ENCODE measurements at regions not wholly inside any gene's neighbourhood (a gene's known extent, or its start where the extent isn't known, plus 50 kb on each side); places are given as distances from the start of the nearest gene placed in this dataset.

DNA sequence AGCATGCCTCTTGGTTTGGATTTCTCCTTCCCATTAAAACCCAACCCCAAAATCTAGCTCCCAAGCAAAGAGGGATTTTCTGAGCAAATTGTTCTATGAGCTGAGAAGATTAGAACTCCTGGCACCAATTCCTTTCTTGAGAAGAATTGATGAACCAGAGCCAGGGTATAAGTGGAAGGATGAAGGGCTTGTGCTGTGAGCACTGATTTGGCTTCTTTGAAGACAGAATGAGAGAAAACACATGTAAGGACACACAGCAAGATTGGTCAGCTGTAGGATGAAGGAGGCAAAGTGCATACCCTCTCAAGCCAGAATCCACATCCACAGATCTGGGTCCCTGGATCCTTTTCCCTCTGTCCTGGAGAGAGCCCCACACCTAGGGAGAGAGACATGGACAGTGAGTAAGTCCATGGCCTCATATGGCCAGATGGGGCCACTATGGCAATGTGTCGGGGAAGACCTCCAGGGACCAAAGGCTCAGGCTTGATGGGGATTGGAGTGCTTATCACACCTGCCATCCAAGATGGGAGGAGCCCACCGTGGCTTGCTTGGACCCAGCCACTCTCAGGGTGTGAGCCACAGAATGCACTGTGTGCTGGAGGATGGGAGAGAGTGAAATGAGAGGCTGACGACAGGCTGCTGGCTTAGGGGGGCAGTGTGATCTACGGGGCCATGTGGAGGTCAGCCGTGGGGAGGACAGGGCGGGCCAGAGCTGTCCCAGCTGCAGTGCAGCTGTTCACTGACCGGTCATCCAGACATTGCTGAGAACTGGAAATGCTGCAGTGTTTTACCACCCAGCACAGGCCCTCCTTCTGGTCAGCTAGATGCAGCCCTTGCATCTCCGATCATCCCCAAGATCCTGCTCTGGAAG is 339.8 kb downstream of the CYP26B1 start:
- DNase-seq, result no peak

DNA sequence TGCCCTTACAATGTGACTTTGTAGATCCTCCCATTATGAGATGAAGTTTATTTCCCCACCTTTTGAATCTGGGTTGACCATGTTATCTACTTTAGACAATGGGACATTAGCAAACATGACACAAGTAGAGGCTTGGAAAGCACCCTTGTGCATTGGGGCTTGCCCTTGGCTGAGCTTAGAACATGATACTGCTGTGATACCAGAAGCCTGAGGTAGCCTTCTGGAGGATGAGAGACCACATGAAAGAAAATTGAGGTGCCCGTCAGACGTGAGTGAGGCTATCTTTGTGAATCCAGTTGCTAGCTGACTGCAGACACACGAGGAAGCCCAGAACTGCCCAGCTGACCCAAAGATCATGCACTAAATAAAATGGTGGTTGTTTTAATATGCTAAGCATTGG is 341.2 kb downstream of the CYP26B1 start:
- no peak for DNase-seq

DNA sequence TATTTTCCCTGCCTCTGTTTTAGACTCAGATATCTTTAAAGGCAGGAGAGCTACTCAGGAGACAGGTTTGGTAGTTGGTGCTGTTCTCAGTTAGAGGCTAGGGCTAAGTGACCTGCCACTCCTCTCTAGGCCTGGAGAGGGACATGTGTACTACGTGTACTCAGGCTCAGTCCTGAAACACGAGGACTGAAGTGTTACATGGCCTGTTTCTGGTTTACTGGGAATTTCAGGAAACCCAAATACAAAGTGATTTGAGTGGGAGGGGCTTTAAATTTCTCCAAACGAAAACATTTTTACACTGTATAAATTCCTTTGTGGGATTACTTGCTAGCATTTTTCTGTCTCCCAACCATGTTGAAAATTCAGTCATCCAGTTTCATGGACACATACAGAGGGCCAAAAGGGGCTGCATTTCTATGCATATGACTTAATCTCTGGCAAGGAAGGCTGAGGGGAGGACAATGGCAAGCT is 343.3 kb downstream of the CYP26B1 start:
- no peak for DNase-seq

DNA sequence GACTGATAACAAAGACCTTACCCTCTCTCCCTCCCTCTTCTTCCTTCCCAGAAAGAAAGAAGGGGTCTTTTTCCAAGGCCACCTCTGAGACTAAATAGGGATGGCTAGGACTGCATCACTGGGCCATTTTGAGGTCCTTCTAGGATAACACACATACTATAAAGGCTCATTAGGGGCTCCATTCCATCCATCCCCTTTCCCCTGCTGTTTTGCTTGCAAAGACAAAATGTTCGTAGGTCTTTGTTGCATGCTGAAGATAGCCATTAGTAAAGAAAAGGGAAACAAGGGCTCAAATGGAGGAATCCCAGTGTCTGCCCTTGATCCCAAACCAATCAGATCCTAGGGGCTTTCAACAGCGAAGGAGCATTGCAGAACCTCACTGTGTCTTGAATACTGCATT is 344.3 kb downstream of the CYP26B1 start:
- DNase-seq, result no peak

DNA sequence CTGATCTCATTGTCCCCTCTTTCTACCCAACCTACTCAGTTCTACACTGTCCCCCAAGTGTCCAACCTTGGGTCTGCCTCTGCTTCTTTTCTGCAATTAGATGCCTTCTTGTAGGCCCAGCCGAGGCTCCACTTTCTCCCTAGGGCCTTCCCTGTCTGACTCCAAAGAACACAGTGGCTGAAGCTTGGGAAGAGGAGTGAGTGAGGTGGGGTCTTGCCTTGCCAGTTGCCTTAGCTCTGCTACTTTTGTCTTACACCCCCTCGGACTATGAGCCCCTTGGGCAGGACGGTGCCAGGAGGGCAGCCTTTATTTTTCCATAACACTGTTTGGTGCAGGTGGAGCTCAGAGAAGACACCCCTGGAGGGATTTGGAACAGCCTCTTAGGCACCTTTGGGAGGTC is 345.1 kb downstream of the CYP26B1 start:
- no peak for DNase-seq

DNA sequence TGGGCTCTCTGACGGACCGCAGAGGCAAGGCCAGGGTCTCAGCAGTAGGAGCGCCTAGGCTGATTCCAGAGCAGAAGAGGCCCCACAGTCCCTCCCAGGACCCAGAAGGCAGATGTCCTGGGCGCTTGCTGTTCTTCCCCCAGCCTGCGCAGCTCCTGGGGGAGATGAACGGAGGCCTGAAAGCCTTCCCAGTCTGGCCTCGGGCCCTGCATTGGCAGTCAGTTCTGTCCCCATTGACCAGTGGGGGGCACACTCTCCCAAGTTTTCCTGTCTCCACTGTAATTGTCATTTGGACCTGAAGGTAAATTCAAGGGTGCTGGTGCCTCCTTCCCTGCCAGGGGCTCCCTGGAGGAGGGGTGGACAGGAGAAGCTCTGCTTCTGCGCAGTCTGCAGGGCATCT is 345.7 kb downstream of the CYP26B1 start:
- no peak for DNase-seq

DNA sequence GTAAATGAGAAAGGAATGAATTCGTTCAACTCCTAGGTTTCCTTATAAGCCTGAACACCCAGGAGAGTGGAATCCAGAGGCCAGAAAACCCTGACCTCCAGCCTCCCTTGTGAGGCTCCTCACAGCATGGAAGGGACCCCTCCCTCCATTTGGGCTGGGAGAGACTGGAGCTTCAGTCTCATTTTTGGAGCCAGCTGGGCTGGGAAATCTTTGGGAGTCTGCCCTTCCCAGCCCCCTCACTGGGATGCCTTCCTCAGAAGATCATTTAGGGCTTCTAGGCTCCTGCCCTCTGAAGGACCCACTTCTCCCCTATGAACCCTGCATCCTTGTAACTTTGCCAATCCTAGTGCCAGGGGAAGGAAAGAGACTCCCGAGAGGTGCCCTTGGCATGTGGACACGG is 346.1 kb downstream of the CYP26B1 start:
- no peak for DNase-seq

DNA sequence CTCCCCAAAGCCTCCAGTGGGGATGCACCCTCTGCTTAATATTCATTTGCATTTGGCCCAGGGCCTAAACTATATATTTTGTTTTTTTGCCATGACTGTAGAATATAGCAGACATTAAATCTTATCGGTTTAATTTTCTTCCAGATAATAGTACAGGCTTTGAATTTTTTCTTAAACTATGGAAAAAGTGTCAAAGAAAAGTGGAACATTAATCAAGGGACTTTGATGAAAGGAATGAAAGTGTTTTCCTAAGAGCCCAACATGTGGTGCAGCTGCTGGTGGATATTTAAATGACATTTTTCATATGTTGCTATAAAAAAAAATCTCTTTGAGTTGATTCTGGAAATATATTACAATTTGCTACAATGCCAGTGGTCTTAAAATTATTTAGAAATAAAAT is 346.8 kb downstream of the CYP26B1 start:
- DNase-seq, result no peak

DNA sequence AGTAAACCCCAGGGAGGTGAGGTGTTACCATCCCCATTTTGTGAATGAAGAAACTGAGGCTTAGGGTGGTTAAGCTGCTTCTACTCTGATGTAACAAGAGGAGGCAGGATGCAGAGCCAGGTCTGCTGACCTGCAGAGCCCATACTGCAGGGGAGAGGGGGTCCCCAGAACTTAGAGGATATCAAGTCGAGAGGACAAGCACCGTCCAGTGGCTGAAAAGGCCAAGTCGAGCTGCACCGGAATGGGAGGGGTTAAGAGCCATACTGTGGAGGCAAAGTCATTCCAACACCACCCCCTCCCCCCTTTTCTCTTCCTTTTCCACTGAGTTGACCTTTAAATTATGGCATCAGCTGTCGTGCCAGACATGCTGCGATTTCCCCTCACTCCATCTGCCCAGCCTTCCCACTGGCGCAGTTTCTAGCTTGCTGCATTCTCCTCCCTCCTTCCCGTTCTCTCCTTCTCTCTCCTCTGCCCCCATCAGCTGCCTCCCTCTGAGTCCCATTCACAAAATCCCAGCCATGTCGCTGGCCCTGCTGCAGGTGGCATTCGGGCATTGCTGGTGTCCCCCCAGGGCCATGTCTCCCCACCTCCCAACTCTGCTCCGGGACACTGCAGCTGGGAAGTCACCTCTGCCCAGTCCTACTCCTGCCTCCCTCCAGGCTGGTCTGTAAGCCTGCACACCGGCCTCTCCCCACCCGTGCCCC is 346.9 kb downstream of the DYSF start:
- no peak for DNase-seq

DNA sequence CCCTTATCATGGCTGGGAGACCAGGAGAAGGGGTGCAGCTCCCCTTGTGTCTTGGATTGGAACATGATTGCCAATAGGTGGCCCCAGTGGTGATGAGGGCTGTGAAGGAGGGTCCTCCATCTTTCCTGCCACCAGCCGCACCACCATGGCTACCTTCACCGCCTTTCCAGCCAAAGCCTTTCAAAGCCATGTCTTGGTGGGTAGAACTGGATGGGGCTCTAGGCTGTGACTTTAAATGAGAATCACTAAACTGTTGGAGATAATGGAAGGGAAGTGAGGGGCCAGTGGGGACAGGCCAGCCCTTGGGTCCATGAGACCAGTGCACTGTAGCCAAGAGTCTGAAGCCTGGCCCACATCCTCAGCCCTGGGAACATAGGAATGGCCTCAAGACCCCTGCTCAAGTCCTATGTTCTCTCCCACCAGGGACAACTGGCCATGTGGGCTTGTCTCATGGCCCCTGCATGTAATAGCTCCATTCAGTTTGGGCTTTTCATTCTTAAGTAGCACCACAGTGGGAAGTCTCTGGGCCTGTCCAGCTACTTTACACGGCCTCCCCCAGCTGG is 345.7 kb downstream of the DYSF start:
- DNase-seq, result no peak

DNA sequence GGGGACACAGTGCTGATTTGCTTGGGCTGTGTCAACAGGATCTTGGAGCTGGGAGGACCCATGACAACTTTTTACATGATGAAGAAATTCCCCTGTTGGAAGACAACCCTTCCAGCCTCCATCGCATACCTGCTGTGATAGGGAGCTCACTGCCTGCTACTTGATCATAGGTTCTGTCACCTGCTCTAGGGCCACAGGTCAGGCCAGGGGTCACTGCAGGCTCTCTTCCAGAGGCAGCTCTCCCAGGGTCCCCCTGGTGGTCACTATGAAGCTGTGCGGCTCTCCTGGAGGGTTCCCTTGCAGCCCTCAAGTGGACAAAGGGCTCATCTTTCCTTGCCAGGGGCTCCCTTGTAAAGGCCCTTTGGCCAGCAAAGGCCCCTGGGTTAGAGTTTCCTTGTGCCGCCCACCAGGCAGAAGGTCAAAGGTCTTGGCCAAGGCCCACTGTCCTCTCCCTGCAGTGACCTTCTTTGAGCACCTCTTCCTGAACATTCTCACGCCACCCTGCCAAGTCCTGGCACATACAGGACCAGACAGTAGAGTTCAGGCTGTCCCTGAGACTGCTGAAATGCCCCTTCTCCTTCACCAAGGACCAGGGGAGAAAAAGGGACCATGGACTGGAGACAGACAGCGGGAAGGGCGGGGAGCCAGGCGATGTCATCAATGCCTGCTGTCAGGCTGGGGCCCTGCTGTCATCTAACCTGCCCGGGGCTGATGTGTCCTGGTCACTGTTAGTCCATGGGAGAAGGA is 345.1 kb downstream of the DYSF start:
- DNase-seq, result no peak

DNA sequence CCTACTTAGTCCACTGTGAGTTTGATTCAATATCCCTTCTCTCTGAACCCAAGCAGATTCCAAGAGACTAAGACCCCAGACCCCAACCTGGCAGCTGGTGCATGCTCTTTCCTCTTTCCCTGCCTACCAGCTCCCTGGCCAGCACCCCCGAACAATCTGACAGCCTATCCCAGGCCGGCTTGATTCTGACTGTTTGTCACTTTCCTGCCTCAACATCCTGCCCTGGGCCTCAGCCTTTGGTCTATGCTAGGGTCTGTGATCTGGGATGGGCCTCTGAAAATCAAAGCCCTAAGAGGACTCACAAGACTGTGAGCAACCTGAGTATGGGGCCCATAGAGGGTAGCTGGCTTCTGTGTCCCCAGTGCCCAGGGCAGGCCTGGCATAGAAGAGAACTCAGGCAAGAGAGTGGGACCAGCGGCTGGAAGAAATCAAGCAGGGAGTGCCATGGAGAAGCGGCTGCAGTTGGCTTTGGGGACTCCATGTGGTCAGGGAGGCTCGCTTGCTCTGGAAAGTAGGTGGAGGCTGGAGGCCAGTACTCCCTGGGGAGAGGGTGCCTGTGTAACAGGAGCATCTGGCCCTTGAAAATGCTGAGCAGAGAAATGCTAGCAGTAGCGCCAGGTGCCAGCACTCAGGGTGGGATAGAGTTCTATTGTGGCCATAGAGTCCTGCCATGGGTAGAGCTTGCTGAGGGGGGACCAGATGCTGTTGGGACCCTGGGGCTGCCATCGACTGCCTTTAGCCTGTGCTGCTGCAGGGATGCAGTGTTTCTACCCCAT is 343.9 kb downstream of the DYSF start:
- no peak for DNase-seq

DNA sequence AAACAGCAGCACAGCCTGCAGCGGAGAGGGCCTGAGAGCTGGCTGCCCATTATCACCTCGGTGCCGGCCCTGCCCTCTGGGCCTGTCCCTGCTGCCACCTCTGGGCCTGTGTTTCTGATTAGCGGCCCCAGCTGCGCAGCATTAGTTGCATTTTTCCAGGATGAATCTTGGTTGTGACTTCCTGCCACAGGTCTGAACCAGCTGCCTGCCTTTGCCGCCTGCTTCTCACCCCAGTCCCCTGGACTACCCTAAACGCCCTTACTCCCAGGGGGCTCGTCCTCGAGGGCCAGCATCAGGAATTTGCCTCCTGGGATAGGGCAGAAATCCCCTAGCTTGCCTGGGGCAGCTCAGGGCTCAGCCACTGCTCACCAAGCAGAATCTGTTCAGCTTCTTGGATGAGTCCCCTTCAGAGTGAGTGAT is 342.8 kb downstream of the DYSF start:
- no peak for DNase-seq

DNA sequence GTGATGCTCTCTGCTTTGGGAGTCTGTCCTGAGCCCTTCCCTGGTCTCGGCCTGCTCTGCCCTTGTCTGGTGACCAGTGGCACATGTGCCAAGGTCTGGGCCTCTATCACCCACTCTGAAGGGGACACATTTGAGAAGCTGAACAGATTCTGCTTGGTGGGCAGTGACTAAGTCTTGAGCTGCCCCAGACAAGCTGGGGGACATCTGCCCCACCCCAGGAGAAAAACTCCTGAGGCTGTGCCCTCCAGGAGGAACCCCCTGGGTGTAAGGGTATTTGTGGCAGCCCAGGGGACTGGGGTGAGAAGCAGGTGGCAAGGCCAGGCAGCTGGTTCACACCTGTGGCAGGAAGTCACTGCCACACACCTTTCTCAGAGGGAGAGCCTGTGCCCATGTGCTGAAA is 342.1 kb downstream of the DYSF start:
- DNase-seq, result no peak

DNA sequence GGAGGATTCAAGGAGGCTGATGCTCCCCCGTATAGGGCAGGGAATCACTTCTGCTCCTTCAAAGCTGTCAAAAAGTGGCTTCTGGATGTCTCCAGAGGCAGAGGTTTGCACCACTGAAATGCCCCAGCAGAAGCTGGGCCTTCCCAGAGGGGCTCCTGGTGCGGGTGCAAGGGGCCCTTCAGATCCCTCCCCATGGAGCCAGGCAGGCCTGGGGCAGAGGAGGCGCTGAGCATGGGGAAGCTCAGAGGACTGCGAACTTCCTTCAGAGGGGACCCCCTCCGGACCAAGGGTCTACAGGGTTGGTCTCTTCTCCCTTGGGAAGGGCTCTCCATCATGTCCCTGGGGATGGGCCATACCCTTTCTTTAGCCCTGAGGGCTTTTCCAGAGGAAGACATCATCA is 341.2 kb downstream of the DYSF start:
- no peak for DNase-seq

DNA sequence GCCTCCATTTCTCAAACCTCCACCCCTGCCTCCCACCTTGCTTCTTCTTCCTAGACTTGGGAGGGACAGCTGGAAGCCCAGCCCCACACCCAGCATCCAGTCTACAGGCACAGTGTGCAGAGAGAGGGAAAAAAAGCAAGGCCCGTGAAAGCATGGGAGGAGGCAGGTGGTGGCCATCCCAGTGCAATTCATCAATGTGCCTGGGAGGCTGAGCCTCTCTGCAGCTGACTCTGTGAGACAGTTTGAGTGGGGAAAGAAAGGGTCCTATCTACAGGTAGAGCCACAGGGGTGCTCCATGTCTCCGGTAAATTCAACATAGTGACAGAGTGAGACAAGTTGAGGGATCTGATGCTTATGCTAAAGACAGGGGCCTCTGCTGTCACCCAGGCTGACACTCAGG is 340.6 kb downstream of the DYSF start:
- DNase-seq, result no peak

DNA sequence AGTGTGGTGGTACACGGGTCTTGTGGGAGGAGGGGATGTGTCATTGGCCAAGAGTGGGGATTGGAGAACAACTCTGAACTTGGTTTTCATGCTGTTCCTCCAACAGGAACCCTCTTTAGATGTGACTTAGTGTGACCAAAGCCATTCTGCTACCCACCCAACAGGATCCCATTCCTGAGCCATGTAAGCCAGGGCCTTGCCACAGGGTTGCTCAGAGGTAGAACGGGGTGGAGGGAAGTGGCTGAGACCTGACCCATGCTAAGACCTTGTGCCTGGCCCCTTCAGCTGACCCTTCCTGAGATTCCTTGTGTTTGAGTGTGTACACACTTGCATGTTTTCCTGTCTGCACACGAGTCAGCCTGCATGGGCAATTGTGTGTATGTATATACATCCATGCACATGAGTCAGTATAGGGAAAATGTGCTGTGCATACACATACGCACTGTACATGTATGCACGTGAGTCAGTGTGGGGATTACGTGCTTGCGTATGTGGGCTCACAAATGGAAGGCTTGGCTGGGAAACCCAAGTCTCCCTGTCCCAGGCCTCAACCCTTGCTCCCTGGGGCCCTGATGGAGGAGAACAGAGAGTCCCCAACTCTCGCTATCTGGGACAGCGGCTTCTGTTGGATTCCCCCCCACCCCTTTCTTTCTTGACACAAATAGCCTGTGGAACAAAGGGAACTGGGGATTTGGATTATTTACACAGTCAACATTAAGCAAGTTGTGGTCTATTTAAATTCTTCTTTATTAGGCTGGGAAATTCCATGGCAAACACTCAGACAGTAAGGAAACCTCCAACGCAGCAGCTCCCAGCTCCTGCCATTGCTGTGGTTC is 339.8 kb downstream of the DYSF start:
- DNase-seq, result no peak

DNA sequence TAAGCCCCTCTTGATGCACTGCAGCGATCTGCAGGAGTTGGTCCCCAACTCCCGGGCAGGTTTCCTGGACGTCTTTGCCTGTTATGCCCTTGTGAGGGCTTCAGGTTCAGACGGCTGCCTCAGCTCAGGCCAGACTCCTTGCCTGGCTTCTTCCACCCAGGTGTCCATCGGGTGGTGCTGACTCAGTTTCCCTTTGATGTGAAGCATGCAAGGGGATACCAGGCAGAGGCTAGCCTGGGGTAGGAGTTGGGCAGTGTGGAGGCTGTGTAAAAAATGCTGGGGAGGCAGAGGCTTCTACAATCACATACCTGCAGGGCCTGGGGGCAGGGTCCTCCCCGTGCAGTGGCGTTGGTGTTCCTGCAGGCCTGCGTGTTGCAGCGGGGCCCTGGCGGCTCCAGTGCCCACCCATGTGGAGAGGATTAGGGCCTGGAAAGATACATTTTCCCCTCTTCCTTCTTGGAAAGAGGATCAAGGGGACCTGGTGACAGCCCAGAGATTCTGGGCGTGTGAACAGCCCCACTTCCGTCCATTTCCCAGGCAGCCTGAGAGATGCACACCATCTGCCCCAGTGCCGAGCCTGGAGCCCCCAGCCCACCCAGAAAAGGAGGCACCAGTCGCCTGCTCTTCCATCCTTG is 338.3 kb downstream of the DYSF start:
- no peak for DNase-seq

DNA sequence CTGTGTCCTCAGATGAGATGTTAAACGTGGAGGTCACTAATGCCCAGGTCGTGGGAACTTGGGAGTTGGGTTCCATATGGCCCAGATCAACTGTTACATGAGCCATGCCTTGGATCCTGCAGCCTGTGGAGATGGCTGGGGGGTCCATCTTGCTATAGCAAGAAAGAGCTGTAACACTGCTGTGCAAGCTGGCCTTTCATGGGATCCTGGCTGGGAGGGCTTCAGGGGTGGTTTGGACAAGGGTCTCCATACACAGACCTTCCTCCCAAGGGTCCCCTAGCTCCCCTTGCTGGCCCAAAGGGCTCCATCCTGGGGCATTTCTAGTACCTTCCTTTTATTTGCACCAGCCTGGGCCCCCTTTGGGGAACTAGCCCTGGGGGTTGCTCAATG is 337.7 kb downstream of the DYSF start:
- DNase-seq, result no peak

DNA sequence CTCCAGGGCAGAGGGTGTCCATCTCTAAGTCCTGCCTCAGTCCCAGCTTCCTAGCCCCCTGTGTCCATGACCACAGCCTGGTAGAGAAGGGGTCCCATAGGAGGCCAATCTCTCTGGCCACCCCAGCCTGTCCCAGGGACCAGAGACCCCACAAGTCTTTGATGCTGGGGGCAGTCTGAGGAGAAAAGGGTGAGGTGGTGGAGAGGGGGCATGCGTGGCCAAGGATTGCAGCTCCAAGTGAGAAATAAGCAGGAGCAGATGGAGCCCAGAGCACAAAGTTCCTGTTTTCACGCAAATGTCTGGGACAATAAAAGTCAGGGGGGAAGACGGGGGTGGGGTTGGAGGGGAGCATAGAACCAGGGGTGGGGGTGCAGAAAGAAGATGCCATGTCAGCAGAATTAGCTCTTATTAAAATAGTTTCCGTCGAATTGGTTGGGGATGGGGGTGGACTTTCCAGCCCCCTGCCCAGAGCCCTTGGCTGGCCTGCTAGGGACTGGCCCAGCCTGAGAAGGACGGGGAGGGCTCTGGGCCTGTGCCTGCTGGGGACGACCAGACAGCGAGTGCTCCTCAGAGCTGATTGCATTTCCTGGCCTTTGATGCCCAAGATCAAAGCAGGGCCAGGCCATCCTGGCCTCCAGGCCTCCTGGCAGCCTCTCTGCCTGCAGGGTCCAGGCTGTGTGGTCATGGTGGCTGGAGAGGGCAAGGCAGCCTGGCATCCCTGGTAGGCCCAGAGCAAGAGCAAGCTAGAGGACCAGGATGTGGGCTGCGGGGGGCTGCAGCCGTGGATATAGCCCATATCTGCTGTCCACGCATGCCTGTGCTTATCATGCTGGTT is 337.1 kb downstream of the DYSF start:
- DNase-seq, result no peak

Data from occipital lobe (tissue), 1 donor.